Central memory CD8-positive, alpha-beta T cell (primary cell): ENCODE measurements at regions not wholly inside any gene's neighbourhood (a gene's known extent, or its start where the extent isn't known, plus 50 kb on each side); places are given as distances from the start of the nearest gene placed in this dataset.

Source experiments
- ATAC-seq: fragments of 150-1000 bp; cut with Tn5 transposase; replicated peaks from 2 replicates; pipeline ENCODE4 v1.10.0; 2022; ENCODE audit warnings: mild to moderate bottlenecking, moderate FRiP score, moderate number of reproducible peaks; ENCODE audit not compliant: poor library complexity, severe bottlenecking; ENCODE audit errors: extremely low read depth
- DNase-seq, 2 donors: peaks; one replicate each; pipeline ENCODE4 v3.0.0; 2021; ENCODE audit warnings: low spot score in 2 of 2
- H3K27ac Mint-ChIP-seq: one replicate; pipeline ENCODE4 v1.8.0; 2022; ENCODE audit warnings: low read depth, mild to moderate bottlenecking, moderate library complexity, mixed read lengths
- H3K27me3 Mint-ChIP-seq: one replicate; pipeline ENCODE4 v1.8.0; 2022; ENCODE audit warnings: mixed read lengths
- H3K36me3 Mint-ChIP-seq: one replicate; pipeline ENCODE4 v1.8.0; 2022; ENCODE audit warnings: mild to moderate bottlenecking, moderate library complexity, mixed read lengths; ENCODE audit not compliant: insufficient read depth
- H3K4me1 Mint-ChIP-seq: one replicate; pipeline ENCODE4 v1.8.0; 2022; ENCODE audit warnings: mixed read lengths
- H3K4me3 Mint-ChIP-seq: one replicate; pipeline ENCODE4 v1.8.0; 2022; ENCODE audit warnings: mild to moderate bottlenecking, moderate library complexity, mixed read lengths
- H3K9me3 Mint-ChIP-seq: one replicate; pipeline ENCODE4 v1.8.0; 2022; ENCODE audit warnings: mixed read lengths

DNA sequence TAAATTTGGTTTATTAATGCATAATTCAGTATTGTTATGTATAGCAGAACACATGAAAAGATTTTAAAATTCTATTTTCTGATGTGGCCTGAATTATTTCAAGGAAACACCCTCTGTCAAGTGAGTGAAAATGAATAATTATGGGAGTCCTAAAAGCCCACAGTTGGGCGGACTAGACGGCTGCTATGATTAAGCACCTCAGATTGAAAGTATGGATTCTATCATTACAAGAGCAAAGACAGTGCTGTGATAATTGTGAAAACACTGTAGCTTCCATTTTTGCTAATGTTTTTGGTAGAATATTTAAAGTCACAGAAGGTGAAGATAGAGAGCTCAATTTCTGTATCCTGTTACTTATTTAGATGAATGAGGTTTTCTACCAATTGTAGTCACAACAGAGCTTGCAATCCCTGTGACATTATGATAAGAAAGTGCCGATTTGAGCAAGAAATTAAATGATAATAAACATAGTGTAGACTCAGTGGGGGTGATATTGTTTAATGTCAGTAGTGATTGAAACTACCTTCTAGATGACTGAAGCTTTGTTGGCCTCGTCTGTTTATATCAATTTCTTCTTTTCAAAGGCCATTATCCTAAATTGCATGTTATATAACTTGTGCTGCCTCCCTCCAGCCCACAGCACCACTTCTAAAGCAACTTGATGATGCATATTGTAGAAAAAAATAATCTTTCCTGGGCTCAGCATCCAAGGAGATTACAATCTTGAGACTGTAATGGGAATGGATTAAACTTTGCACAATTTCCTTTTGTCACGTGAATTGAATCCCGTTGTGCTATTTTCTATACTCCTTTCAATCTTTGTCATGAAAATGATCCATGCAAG lies 359.8 kb downstream of the BTG1 start:
- Mint-ChIP-seq H3K36me3 (no peaks in the 10 kb centered on the region), H3K27me3 (peaks cover 14% of the 10 kb centered on the region), H3K9me3 (no peaks in the 10 kb centered on the region), H3K4me3 (no peak overlapping the region), H3K4me1 (peaks cover 6% of the 10 kb centered on the region), H3K27ac (no peak overlapping the region)
- DNase-seq (no peak), ATAC-seq (no peak)

DNA sequence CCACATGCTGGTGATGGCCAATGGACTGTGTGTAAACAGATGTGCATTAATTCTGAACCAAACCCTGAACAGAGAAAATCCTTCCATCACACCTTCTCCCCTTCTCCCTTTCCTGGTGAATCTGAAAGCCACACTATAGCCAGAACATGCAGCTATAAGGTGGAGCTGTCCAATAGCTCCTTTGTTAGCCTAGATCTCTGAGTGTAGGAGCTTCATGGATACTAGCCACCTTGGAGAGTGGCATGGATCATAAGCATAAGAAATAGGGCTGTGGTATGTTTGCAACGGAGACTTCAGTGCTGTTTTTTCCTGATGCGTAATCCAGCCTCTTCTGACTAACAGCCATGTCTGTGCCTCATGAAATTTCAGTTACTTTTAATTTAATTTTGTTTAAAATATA lies 364.5 kb downstream of the BTG1 start:
- no peak overlapping the region for H3K27ac Mint-ChIP-seq
- H3K27me3 Mint-ChIP-seq, result peaks cover 14% of the 10 kb centered on the region
- no peak for DNase-seq
- peaks cover 22% of the 10 kb centered on the region for H3K4me1 Mint-ChIP-seq
- no peaks in the 10 kb centered on the region for H3K9me3 Mint-ChIP-seq
- no peaks in the 10 kb centered on the region for H3K36me3 Mint-ChIP-seq
- ATAC-seq, result no peak
- no peak overlapping the region for H3K4me3 Mint-ChIP-seq

GRCh38 chr12:91778938-91779400 lies 366.7 kb downstream of the BTG1 start:
- Mint-ChIP-seq H3K27ac (peak overlapping the region; percentile 93), H3K9me3 (no peaks in the 10 kb centered on the region)
- ATAC-seq, result peak; percentile 86

GRCh38 chr12:91778091-91778832 lies 367.4 kb downstream of the BTG1 start:
- Mint-ChIP-seq H3K4me3 (peak overlapping the region; percentile 56), H3K27ac (peak overlapping the region; percentile 93), H3K27me3 (no peaks in the 10 kb centered on the region), H3K4me1 (peaks cover 16% of the 10 kb centered on the region), H3K36me3 (no peaks in the 10 kb centered on the region), H3K9me3 (no peaks in the 10 kb centered on the region)
- DNase-seq (no peak), ATAC-seq (peak; percentile 63)

More at GRCh38 chr12:91778938-91779400, 366.7 kb downstream of the BTG1 start:
- H3K4me3 Mint-ChIP-seq, result peak overlapping the region; percentile 56
- DNase-seq, result no peak
- H3K36me3 Mint-ChIP-seq, result no peaks in the 10 kb centered on the region
- peaks cover 16% of the 10 kb centered on the region for H3K4me1 Mint-ChIP-seq
- H3K27me3 Mint-ChIP-seq, result no peaks in the 10 kb centered on the region

DNA sequence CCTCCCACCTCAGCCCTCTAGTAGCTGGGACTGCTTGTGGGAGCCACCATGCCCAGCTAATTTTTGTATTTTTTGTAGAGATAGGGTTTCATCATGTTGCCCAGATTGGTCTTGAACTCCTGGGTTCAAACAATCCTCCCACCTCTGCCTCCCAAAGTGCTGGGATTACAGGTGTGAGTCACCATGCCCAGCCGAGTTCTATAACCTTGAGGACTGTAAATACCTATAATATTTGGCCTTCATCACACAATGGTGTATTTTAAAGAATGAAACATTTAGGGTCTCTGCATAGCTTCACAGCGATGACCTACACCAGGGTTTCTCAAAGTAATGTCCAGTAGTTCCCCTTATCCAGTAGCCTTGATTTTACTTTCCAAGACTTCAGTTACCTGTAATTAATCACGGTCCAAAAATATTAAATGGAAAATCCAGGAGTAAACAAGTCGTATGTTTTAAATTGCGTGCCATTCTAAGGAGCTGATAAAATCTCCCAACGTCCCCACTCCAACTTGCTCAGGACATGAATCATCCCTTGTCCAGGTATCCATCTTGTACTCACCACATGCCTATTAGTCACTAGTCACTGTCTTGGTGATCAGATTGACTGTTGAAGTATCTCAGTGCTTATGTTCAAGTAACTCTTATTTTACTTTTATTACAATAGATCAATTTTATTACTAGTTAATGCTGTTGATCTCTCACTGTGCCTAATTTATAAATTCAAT lies 368.2 kb downstream of the BTG1 start:
- H3K4me1 Mint-ChIP-seq, result peaks cover 16% of the 10 kb centered on the region
- no peak overlapping the region for H3K27ac Mint-ChIP-seq
- no peaks in the 10 kb centered on the region for H3K9me3 Mint-ChIP-seq
- no peak overlapping the region for H3K4me3 Mint-ChIP-seq
- no peaks in the 10 kb centered on the region for H3K36me3 Mint-ChIP-seq
- no peaks in the 10 kb centered on the region for H3K27me3 Mint-ChIP-seq
- ATAC-seq (no peak), DNase-seq (no peak)

GRCh38 chr12:91774434-91774921 lies 371.2 kb downstream of the BTG1 start:
- no peak overlapping the region for H3K4me3 Mint-ChIP-seq
- no peak for ATAC-seq
- H3K4me1 Mint-ChIP-seq, result peaks cover 16% of the 10 kb centered on the region

GRCh38 chr12:91773749-91774429 lies 371.8 kb downstream of the BTG1 start:
- ATAC-seq (no peak), DNase-seq (no peak)
- Mint-ChIP-seq H3K4me1 (peaks cover 11% of the 10 kb centered on the region), H3K27ac (no peak overlapping the region), H3K9me3 (no peaks in the 10 kb centered on the region), H3K27me3 (no peaks in the 10 kb centered on the region), H3K36me3 (no peaks in the 10 kb centered on the region), H3K4me3 (no peak overlapping the region)

More at GRCh38 chr12:91774434-91774921, 371.2 kb downstream of the BTG1 start:
- DNase-seq, result no peak
- Mint-ChIP-seq H3K27ac (no peak overlapping the region), H3K36me3 (no peaks in the 10 kb centered on the region), H3K27me3 (no peaks in the 10 kb centered on the region), H3K9me3 (no peaks in the 10 kb centered on the region)

GRCh38 chr12:91772411-91772810 lies 373.2 kb downstream of the BTG1 start:
- DNase-seq (no peak), ATAC-seq (no peak)
- Mint-ChIP-seq H3K4me3 (no peak overlapping the region), H3K36me3 (no peaks in the 10 kb centered on the region), H3K27ac (no peak overlapping the region), H3K27me3 (no peaks in the 10 kb centered on the region), H3K4me1 (no peaks in the 10 kb centered on the region), H3K9me3 (no peaks in the 10 kb centered on the region)

DNA sequence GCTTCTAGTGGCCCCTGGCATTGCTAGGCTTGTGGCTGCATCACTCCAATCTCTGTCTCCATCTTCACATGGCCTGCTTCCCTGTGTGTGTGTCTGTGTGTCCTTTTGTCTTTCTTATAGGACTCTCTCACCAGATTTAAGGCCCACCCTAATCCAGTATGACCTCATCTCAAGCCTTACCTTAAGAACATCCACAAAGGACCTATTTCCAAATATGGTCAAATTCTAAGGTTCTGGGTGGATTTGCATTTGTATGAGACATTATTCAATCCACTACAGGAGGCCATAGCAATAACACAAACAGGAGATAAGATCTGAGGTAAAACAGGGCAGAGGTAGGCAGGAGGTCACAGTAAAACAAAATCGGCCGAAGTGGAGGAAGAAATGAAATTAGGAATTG lies 375.9 kb downstream of the BTG1 start:
- no peaks in the 10 kb centered on the region for H3K27me3 Mint-ChIP-seq
- no peaks in the 10 kb centered on the region for H3K36me3 Mint-ChIP-seq
- H3K4me1 Mint-ChIP-seq, result no peaks in the 10 kb centered on the region
- DNase-seq (no peak), ATAC-seq (no peak)
- no peak overlapping the region for H3K27ac Mint-ChIP-seq
- no peaks in the 10 kb centered on the region for H3K9me3 Mint-ChIP-seq
- H3K4me3 Mint-ChIP-seq, result no peak overlapping the region

GRCh38 chr12:91767237-91767636 lies 378.4 kb downstream of the BTG1 start:
- H3K27me3 Mint-ChIP-seq, result no peaks in the 10 kb centered on the region
- no peak overlapping the region for H3K27ac Mint-ChIP-seq
- no peak for DNase-seq
- H3K36me3 Mint-ChIP-seq, result no peaks in the 10 kb centered on the region
- H3K9me3 Mint-ChIP-seq, result no peaks in the 10 kb centered on the region
- no peak overlapping the region for H3K4me3 Mint-ChIP-seq
- no peaks in the 10 kb centered on the region for H3K4me1 Mint-ChIP-seq
- ATAC-seq, result no peak

GRCh38 chr12:91766454-91766853 lies 379.2 kb downstream of the BTG1 start:
- H3K9me3 Mint-ChIP-seq, result no peaks in the 10 kb centered on the region
- H3K4me1 Mint-ChIP-seq, result no peaks in the 10 kb centered on the region
- H3K36me3 Mint-ChIP-seq, result no peaks in the 10 kb centered on the region
- ATAC-seq (no peak), DNase-seq (no peak)
- H3K4me3 Mint-ChIP-seq, result no peak overlapping the region
- no peak overlapping the region for H3K27ac Mint-ChIP-seq
- no peaks in the 10 kb centered on the region for H3K27me3 Mint-ChIP-seq
